Neural progenitor cell (in vitro differentiated cells): ENCODE measurements at regions not wholly inside any gene's neighbourhood (a gene's known extent, or its start where the extent isn't known, plus 50 kb on each side); places are given as distances from the start of the nearest gene placed in this dataset.

Experiments used
- DNase-seq: peaks from one replicate; pipeline ENCODE4 v3.0.0-alpha.2; 2016; ENCODE audit warnings: low spot score
- H2AFZ ChIP-seq: fragments of 200-600 bp; sonication (generic); replicated peaks from 2 replicates; pipeline ENCODE4 v1.6.1; 2016; ENCODE audit warnings: antibody characterized with exemption
- H3F3A ChIP-seq: fragments of 200-600 bp; sonication (generic); 2 replicates; pipeline ENCODE4 v1.6.1; 2016; ENCODE audit warnings: antibody characterized with exemption, low read depth
- H3K27ac ChIP-seq: fragments of 200-600 bp; sonication (generic); 2 replicates; pipeline ENCODE4 v1.5.1; 2016; ENCODE audit warnings: mild to moderate bottlenecking
- H3K27me3 ChIP-seq: fragments of 200-600 bp; sonication (generic); 2 replicates; pipeline ENCODE4 v1.6.1; 2016; ENCODE audit warnings: mild to moderate bottlenecking, moderate library complexity
- H3K36me3 ChIP-seq: fragments of 200-600 bp; sonication (generic); 2 replicates; pipeline ENCODE4 v1.5.1; 2016
- H3K4me1 ChIP-seq: fragments of 200-600 bp; sonication (generic); 2 replicates; pipeline ENCODE4 v1.6.1; 2016; ENCODE audit warnings: mixed run types
- H3K4me2 ChIP-seq: fragments of 200-600 bp; sonication (generic); 2 replicates; pipeline ENCODE4 v1.6.1; 2016
- H3K4me3 ChIP-seq: fragments of 200-600 bp; sonication (generic); 2 replicates; pipeline ENCODE4 v1.5.1; 2016
- H3K79me2 ChIP-seq: fragments of 200-600 bp; sonication (generic); 2 replicates; pipeline ENCODE4 v1.6.1; 2016; ENCODE audit warnings: low read depth
- H3K9ac ChIP-seq: fragments of 200-600 bp; sonication (generic); 2 replicates; pipeline ENCODE4 v1.6.1; 2016
- H3K9me3 ChIP-seq: fragments of 200-600 bp; sonication (generic); 2 replicates; pipeline ENCODE4 v1.5.1; 2016; ENCODE audit warnings: low read depth
- H4K20me1 ChIP-seq: fragments of 200-600 bp; sonication (generic); 2 replicates; pipeline ENCODE4 v1.6.1; 2016; ENCODE audit warnings: low read depth
- H3K27ac Mint-ChIP-seq: 3 replicates; pipeline ENCODE4 v1.8.0; 2021; ENCODE audit warnings: mixed read lengths
- H3K27me3 Mint-ChIP-seq: 2 replicates; pipeline ENCODE4 v1.8.0; 2022; ENCODE audit warnings: low read depth, mild to moderate bottlenecking, inconsistent platforms, moderate library complexity, mixed read lengths; ENCODE audit not compliant: insufficient read depth
- H3K36me3 Mint-ChIP-seq: 3 replicates; pipeline ENCODE4 v1.8.0; 2021; ENCODE audit warnings: mixed read lengths
- H3K4me1 Mint-ChIP-seq: 3 replicates; pipeline ENCODE4 v1.8.0; 2021; ENCODE audit warnings: mixed read lengths
- H3K4me3 Mint-ChIP-seq: 3 replicates; pipeline ENCODE4 v1.8.0; 2021; ENCODE audit warnings: mild to moderate bottlenecking, moderate library complexity, mixed read lengths
- H3K9me3 Mint-ChIP-seq: 3 replicates; pipeline ENCODE4 v1.8.0; 2020; ENCODE audit warnings: mixed read lengths
- CTCF ChIP-seq: fragments of 200-600 bp; sonication (generic); IDR thresholded peaks from 2 replicates; pipeline ENCODE4 v1.5.1; 2017; ENCODE audit warnings: antibody characterized with exemption, mild to moderate bottlenecking
- EZH2 ChIP-seq: fragments of 200-600 bp; sonication (generic); IDR thresholded peaks from 2 replicates; pipeline ENCODE4 v1.6.1; 2017; ENCODE audit warnings: antibody characterized with exemption, mild to moderate bottlenecking, moderate library complexity
- EZH2phosphoT487 ChIP-seq: fragments of 200-600 bp; sonication (generic); IDR thresholded peaks from 2 replicates; pipeline ENCODE4 v1.6.1; 2017; ENCODE audit warnings: antibody characterized with exemption

GRCh38 chr14:96987771-96988170, 190.6 kb downstream of the VRK1 start:
- H3K27me3 Mint-ChIP-seq = peaks cover 3% of the 10 kb centered on the region
- no peaks in the 10 kb centered on the region for H3K36me3 Mint-ChIP-seq
- Histone ChIP-seq H3K27ac (no peak overlapping the region), H3K4me2 (no peak overlapping the region), H3K9me3 (no peaks in the 10 kb centered on the region), H3K36me3 (no peaks in the 10 kb centered on the region), H3K4me1 (peaks cover 5% of the 10 kb centered on the region), H3K4me3 (no peak overlapping the region), H3K27me3 (no peaks in the 10 kb centered on the region), H3F3A (no peaks in the 10 kb centered on the region), H3K9ac (no peak overlapping the region), H3K79me2 (no peaks in the 10 kb centered on the region), H2AFZ (no peak overlapping the region), H4K20me1 (no peaks in the 10 kb centered on the region)
- no peak overlapping the region for H3K27ac Mint-ChIP-seq
- no peak overlapping the region for H3K4me3 Mint-ChIP-seq
- TF ChIP-seq EZH2 = no peak
- TF ChIP-seq EZH2phosphoT487 = no peak
- no peak for TF ChIP-seq CTCF
- DNase-seq = no peak
- H3K4me1 Mint-ChIP-seq = peaks cover 14% of the 10 kb centered on the region
- H3K9me3 Mint-ChIP-seq = no peaks in the 10 kb centered on the region

- H3K4me3 ChIP-seq = no peak overlapping the region
- DNase-seq = no peak
- Mint-ChIP-seq H3K27me3 (peaks cover 3% of the 10 kb centered on the region), H3K9me3 (no peaks in the 10 kb centered on the region), H3K4me3 (no peak overlapping the region), H3K4me1 (peaks cover 14% of the 10 kb centered on the region), H3K36me3 (no peaks in the 10 kb centered on the region), H3K27ac (peak overlapping the region; percentile 13)
- no peak overlapping the region for H3K9ac ChIP-seq
- no peak overlapping the region for H3K4me2 ChIP-seq
- H3K27ac ChIP-seq = no peak overlapping the region
- H3K79me2 ChIP-seq = no peaks in the 10 kb centered on the region
- H3F3A ChIP-seq = no peaks in the 10 kb centered on the region
- TF ChIP-seq EZH2phosphoT487 (no peak), EZH2 (no peak), CTCF (no peak)
- no peaks in the 10 kb centered on the region for H3K9me3 ChIP-seq
- no peak overlapping the region for H2AFZ ChIP-seq
- H3K27me3 ChIP-seq = no peaks in the 10 kb centered on the region
- peaks cover 5% of the 10 kb centered on the region for H3K4me1 ChIP-seq
- H3K36me3 ChIP-seq = no peaks in the 10 kb centered on the region
- H4K20me1 ChIP-seq = no peaks in the 10 kb centered on the region
Observed at GRCh38 chr14:96989306-96989705, 192.1 kb downstream of the VRK1 start.

GRCh38 chr14:96991226-96991625, 194.0 kb downstream of the VRK1 start:
- no peaks in the 10 kb centered on the region for H3K9me3 Mint-ChIP-seq
- H3K4me1 Mint-ChIP-seq = peaks cover 14% of the 10 kb centered on the region
- no peak overlapping the region for H3K4me2 ChIP-seq
- no peak overlapping the region for H3K27ac ChIP-seq
- no peaks in the 10 kb centered on the region for H4K20me1 ChIP-seq
- TF ChIP-seq EZH2phosphoT487 (no peak), EZH2 (no peak), CTCF (no peak)
- no peak overlapping the region for H3K4me3 ChIP-seq
- no peaks in the 10 kb centered on the region for H3K27me3 ChIP-seq
- H3K27ac Mint-ChIP-seq = no peak overlapping the region
- H3K36me3 ChIP-seq = no peaks in the 10 kb centered on the region
- no peak overlapping the region for H3K9ac ChIP-seq
- no peaks in the 10 kb centered on the region for H3K9me3 ChIP-seq
- H3K4me1 ChIP-seq = peaks cover 5% of the 10 kb centered on the region
- no peak for DNase-seq
- H3K27me3 Mint-ChIP-seq = peaks cover 3% of the 10 kb centered on the region
- H3K4me3 Mint-ChIP-seq = no peak overlapping the region
- H3K36me3 Mint-ChIP-seq = no peaks in the 10 kb centered on the region
- no peaks in the 10 kb centered on the region for H3F3A ChIP-seq
- H2AFZ ChIP-seq = no peak overlapping the region
- no peaks in the 10 kb centered on the region for H3K79me2 ChIP-seq
